HG02943 (cell line): ENCODE measurements at regions not wholly inside any gene's neighbourhood (a gene's known extent, or its start where the extent isn't known, plus 50 kb on each side); places are given as distances from the start of the nearest gene placed in this dataset.

Experiments
- ATAC-seq: cut with Tn5 transposase; IDR thresholded peaks from one replicate; pipeline ENCODE4 v1.9.1; 2021; ENCODE audit warnings: mild to moderate bottlenecking, low read depth, moderate library complexity; ENCODE audit not compliant: unreplicated experiment

GRCh38 chrX:40156470-40157227 lies 58.9 kb upstream of the BCOR start:
- no peak for ATAC-seq

DNA sequence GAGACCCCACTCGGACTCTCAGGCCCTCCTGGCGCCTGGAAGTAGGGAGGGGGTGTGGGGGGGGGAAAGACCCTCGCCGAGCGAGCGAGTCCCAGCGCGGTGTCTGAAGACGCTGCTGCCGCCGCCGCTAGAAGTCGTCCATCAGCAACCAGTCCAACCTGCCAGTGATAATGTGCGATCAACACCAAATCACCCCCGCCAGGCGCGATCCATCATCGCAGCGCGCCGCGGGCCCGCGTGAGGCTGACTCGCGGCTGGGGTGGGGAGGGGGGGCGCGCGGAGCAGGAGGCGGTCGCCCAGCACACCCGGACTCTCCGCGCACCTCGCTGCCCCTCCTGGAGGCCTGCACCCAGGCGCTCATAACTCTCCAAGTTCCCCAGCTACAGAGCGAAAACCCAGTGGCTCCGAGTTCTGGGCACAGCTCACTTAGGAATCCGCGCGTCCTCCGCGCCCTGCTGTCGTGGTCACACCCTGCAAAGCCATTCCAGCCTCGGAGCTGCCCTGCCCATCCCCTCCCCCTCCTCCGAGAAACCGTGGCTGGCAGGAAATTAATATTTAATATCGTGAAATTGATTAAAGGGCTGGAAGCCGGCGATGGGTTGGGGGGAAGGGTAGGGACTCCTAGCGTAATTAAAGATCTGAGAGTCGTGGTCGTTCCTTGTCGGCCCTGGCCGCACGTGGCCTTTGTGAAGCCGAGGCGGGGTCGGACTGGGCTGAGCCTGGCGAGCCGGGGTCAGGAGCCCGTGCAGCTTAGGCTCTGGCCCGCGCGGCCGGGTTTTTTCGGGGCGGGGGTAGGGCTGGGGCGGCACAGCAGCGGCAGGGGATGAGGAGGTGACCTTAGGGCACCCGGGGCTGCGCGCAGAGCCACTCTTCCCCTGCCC lies 58.1 kb upstream of the BCOR start:
- no peak for ATAC-seq

GRCh38 chrX:40154853-40155588 lies 57.3 kb upstream of the BCOR start:
- ATAC-seq, result no peak

DNA sequence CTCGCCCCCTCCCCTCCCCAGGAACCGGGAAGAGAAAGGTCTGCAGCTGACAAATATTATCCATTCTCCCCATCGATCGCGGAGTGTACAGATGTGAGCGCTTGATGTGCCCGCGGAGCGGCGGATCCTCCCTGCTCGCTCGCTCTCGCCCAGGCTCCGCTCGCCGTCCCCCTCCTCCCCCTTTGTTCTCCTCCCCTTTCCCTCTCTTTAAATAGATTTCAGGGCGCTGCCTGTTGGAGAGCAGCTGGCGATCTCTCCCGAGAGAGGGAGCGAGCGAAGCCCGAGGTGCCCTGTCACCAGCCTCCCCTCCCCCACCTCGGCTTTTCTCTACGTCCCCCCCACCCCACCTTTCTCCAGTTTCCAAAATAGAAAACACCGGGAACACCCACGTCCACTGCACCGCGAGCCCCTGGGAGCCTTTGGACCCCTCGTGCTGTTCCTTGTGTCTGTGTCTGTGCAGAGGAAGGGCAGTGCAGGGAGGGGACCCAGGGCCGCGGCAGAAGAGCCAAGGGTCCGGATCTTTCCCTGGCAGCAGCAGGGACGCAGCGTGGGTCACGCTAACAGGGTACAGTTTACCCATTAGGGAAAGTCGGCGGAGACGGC lies 56.6 kb upstream of the BCOR start:
- no peak for ATAC-seq

DNA sequence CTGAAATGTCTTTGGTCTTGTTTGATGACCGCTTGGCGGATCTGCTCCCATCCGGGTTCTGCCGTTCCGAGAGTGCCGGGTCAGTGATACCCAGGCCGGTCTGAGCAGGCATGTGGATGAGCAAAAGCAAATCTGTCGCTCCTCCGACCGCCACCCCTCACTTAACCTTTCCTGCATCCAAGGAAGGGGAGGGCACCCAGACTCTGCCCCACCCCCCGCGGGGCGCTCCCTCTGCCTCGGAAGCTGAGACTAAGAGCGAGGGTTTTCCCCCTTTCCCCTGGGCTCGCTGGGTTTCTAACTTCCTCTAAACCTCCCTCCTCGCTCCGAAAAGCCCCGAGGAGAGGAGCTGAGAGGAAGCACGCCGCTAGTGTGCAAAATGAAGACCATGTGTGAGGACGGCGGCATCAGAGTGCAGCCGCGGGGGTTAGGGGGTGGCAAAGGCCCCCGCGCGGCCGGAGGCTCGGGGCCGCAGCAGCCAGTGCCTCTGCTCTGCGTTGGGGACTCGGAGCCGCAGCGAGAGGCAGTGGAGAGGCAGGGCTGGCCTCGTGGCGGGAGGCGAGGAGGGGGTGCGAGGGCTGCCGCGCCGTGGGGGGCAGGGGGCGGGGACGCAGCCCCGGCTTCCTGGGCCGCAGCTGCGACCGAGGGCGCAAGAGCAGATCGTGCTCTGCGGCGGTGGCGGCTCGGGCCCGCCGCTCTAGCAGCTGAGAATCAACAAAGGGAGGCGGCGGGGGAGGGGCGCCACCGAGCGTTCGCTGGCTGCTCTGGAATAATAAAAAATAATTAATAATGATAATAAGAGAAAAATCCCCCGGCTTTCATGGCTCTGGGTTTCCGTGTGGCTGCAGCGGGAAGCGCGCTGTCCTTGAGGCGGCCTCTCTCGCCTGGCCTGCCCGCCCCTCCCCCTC lies 55.8 kb upstream of the BCOR start:
- no peak for ATAC-seq

DNA sequence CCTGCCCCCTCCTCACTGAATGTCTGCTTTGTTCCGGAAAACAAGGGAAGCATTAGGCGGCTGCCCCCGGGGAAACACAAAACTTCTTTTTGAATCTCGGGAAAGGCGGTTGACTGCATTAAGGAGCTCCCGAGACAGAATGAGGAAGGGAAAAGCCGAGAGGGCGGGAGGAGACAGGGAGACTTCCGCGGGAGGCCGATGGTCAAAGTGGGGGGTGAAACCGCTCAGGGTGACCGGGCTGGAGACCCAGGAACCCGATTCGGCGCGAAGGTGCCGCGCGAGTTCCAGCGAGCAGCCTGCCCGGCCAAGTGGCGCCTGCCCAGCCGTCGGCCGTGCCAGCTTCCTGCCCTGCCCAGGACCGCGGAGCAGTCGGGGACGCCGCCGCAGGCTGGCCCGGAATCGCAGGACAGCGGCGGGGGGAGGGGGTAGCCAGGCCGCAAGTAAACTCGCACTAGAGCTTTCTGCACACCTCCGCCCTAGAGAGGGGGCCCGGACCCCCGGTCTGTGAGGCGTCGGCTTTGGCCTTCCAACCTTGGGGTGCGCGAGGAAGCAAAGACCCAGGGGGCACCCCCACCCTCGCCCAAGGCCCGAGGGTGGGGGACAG lies 55.1 kb upstream of the BCOR start:
- no peak for ATAC-seq

DNA sequence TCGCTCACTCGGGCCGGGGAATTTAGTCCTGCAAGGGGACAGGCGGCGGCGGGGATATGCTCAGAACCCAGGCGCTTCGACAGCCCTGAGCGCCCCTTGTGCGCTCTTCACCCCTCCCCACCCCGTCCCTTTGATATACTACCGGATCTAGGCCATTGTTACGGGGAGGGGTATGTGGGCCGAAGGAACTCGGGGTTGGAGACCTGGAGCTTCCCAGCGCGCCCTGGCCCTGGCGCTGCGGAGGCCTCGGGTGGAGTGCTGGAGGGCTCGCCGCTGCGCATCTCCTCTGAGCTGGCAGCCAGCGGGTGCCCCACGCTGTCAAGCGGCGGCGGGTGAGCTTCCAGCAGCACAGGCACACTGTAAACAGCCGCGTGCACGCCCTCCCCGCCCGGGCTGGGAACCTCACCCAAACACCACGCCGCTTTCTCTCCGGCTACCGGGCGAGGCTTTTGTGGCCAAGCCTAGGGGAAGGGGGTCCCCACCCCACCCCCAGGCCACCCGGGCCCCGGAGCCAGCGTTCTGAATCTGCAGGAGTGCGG lies 54.5 kb upstream of the BCOR start:
- no peak for ATAC-seq

GRCh38 chrX:40151211-40152172 lies 53.7 kb upstream of the BCOR start:
- ATAC-seq, result no peak

- no peak for ATAC-seq
Measured at GRCh38 chrX:40150503-40150902, 52.7 kb upstream of the BCOR start.

DNA sequence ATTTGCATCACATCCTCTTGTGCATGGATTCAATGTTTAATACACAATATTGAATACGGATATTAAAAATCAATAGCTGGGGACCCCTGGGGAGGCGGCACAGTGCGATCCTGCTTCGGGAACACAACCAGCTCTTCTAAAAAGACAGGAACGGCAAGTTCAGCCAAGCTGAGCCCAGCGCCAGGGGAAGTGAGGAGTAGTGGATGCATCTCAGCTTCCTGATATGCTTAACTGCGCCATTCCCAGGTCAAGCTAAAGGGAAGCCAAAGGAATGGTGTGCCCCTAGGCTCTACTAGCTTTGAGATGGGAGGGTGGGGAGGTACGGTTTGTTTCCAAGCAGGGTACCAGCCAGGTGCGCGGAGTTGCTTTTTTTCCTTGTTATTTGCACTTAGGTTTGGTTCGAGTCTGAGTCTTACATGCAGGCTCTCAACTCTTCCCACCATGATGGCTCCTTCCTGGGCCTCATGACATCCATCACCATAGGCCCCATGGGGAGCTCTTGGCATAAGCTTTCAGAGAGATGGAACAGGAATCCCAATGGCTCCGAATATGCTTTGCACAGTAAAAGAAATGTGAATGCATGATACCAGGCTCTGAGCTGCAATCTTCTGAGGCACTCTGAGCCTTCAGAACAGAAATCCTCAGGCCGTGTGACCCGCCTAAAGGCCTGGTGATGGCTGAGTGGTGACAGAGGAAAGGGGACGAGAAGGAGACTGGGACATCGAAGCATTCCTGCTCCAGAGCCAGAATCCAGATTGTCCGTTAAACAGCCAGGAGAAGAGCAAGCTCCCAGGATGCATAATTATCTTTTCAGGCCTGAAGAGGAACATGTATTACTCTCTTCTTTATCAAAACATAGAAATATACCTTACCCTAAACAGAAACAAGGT lies 51.8 kb upstream of the BCOR start:
- no peak for ATAC-seq

GRCh38 chrX:40148385-40149285 lies 50.9 kb upstream of the BCOR start:
- ATAC-seq, result no peak

- no peak for ATAC-seq
Measured at GRCh38 chrX:40147971-40148370, 50.2 kb upstream of the BCOR start.
